HG03469 (cell line): ENCODE measurements at regions not wholly inside any gene's neighbourhood (a gene's known extent, or its start where the extent isn't known, plus 50 kb on each side); places are given as distances from the start of the nearest gene placed in this dataset.

Source experiments
- ATAC-seq: cut with Tn5 transposase; IDR thresholded peaks from one replicate; pipeline ENCODE4 v1.9.1; 2021; ENCODE audit warnings: mild to moderate bottlenecking, moderate library complexity, moderate number of reproducible peaks; ENCODE audit not compliant: unreplicated experiment

DNA sequence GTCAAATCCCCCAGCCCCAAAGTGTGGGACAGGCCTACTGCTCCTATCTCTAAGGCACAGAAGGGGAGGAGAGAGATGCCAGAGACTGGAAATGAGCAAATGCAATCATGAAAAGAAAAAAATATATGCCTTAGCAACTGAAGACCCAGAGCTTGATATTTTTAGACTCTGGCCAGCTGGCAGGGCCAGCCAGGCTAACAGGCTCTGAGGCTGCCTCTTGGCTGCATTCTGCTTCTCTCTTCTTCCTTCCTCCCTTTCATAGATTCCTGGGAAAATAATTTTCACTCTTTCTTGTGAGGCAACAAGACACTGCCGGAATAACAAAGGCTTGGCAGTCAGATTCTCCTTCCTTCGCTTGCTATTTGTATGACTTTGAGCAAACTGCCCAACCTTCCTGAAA, 209.1 kb downstream of the RAD51AP2 start:
- no peak for ATAC-seq

DNA sequence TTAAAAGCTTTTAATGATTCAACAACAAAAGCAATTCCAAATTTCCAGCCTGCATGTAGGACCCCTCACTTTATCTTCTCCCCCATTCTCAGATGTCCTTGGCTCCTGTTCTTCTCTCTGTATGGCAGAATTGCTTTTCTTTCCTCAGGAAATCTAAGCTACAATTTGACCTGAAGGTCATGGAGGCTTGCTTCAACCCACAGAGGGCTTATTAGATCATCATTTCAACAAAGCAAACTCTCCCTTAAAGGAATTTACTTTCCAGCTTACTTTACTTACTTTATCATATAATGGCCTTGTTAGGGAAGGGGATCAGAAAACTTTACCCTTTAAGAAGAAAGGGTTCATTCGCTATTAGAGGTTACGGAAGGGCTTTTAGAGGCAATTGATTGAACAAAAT, 211.5 kb downstream of the RAD51AP2 start:
- ATAC-seq, result no peak

DNA sequence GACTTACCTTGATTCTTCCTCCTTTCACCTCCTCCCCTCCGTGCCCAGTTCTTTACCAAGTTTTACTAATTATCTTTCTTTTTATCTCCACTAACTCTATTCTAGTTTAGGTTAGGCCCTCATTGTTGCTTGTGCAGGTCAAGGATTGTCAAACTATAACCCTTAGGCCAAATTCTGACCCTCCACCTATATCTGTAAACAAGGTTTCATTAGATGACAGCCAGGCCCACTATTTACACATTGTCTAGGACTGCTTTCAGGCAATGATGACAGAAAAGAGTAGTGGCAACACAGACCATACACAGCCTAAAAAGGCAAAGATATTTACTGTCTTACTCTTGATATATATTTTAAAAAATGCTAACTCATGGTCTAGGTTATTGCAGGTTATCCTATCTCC, 212.0 kb downstream of the RAD51AP2 start:
- no peak for ATAC-seq

- no peak for ATAC-seq
Observed at GRCh38 chr2:17303521-17303920, 214.7 kb downstream of the RAD51AP2 start.

GRCh38 chr2:17303054-17303453, 215.2 kb downstream of the RAD51AP2 start:
- no peak for ATAC-seq

GRCh38 chr2:17302281-17302680, 216.0 kb downstream of the RAD51AP2 start:
- no peak for ATAC-seq

- ATAC-seq, result no peak
Observed at GRCh38 chr2:17301437-17301836, 216.8 kb downstream of the RAD51AP2 start.

DNA sequence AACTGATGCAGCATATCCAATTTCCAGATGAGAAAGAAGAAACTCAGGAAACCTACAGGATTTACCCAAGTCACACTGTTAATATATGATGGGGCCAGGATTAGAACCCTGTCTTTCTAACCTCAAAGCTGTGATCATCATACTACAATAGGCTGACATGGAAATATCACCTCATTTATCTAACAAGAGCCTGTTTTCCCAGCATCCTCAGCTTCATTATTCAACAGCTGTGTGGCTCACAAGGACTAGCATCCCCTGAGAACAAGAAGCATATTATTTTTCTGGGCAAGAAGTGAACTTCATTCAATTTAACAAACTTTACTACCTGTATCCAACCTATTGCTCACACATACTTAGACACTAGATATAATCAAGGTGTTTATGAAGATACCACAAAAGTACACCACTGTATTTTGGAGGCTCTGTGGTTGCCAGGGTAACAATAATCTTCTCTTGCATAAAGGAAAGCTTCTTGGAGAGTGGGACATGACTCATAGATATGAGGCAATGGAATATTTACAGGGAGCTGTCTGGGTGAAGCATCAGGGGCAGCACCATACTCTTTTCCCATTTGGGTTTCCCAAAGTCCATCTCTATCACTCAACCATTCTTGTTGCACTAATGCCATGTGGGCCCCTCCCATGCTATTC, 218.2 kb downstream of the RAD51AP2 start:
- ATAC-seq, result no peak

- ATAC-seq, result no peak
Observed at GRCh38 chr2:17298453-17298852, 219.8 kb downstream of the RAD51AP2 start.

GRCh38 chr2:17296686-17297085, 221.6 kb downstream of the RAD51AP2 start:
- no peak for ATAC-seq

- ATAC-seq, result no peak
Observed at GRCh38 chr2:17289669-17290068, 228.6 kb downstream of the RAD51AP2 start.

DNA sequence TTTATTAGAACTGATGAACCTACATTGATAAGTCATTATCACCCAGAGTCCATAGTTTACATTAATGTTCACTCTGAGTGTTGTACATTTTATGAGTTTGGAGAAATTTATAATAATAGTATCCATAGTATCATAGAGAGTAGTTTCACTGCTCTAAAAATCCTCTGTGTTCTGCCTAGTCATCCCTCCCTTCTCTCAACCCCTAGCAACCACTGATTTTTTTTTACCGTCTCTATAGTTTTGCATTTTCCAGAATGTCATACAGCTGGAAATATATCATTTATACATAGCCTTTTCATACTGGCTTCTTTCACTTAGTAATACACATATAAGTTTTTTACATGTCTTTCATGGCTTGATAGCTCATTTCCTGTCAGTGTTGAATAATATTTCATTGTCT, 231.1 kb downstream of the RAD51AP2 start:
- no peak for ATAC-seq

GRCh38 chr2:17282826-17283225, 235.4 kb downstream of the RAD51AP2 start:
- ATAC-seq, result no peak

DNA sequence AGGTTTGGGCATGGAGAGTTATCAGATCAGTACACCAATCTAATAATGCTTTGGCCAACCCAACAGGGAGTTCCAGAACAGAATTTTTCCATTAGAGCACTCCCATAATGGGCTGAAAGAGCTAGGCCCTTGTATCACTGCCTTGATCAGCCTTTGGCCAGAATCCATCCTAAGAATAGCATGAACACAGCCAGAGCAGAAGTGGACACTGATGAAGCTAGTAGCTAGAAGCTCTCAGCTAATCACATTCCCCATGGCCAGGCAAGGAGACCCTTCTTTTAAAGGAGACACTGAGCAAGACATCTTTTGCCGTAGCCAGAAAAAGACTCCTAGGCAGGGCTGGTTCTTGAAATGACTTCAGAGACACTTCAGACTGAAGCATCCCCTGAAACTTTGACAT, 236.0 kb downstream of the RAD51AP2 start:
- no peak for ATAC-seq

DNA sequence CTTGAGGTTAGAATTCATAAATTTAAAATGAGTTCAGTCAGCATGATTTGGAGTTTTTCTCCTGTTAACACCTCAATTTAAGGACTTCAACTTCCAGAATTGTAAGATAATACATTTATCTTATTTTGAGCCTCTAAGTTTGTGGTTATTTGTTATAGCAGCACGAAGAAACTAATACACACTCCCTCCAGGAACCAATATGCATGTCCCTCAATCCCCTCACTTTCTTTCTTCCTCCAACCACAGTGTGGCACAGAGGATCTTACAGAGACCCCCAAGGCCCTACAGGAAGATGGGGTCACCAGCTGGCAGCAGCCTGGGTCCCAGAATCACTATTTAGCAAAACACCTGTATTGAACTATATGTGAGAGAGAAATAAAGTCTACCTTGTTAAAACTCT, 242.0 kb downstream of the RAD51AP2 start:
- ATAC-seq, result no peak

DNA sequence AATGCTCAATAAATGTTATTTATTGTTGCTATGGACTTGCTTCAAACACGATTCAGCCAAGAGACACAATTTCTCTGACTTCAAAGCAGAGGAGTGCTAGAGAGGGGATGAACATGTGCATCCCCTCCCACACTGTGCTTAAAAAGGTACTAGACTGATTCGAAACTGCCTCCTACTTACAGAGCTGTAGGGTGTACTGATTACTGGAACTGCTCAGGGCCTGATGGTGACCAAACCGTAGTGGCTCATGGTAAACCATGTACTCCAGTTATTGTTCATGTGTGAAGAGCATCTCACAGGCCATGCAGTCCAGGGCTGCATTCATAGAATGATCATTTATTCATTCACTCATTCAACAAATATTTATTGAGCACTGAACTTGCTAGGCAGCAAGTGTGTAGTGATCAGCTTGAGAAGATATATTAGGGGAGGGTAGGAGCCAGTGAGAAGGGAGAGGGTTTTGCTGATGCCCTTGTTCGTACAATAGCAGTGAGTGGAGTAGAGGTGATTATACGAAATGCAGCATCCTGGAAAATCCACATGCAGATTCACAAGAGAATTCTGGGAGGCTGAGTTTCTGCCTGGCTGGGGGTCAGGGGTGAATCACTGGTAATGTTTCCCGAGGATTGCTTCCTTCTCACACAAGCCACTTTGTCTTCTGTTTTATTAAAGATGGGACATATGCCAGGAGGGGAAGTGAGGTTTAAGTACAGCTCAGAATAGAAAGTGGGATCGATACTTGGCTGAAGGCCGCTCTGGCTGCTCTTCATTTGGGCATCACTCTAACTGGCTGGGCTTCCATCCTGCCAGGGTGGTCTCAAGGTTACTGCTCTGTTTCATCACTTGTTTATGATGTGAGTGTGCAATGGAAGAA, 245.4 kb downstream of the RAD51AP2 start:
- ATAC-seq, result peak; percentile 54

GRCh38 chr2:17272170-17272569, 246.1 kb downstream of the RAD51AP2 start:
- ATAC-seq, result no peak

DNA sequence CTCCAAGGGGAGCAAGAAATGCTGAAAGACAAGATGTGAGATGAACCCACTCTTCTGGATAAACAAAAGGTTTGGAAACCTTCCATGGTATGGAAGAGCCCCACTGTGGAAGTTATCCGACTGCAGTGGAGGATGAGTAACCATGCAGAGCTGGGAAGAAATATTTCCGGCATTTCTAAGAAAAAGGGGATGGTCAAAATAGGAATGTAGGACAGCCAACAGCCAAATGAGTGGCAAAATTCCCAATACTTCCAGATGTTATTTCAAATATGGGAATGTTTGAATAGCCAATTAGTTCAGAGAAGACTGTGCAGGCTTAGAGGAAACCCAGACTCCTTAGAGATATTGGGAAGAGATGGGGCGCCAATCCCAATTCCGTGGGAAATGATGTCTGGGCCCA, 246.8 kb downstream of the RAD51AP2 start:
- ATAC-seq, result no peak

DNA sequence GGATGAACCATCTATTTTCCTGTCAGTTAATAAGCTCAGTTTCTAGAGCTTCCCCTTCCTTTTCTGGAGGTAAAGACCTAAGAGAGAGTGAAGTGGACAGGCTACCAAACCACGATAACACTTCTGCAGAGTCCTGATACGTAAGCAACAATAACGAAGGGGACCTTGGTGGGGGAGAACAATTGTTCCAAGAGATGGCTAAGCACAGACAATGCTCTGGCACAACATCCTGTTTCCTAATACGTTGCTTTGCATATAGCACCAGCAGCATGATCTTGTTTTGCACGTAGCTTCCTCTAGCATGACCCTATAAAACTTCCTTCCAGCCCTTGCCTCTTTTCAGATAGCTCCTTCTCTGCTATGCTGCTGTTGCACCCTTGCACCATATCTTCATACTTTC, 247.3 kb downstream of the RAD51AP2 start:
- ATAC-seq, result peak; percentile 69

DNA sequence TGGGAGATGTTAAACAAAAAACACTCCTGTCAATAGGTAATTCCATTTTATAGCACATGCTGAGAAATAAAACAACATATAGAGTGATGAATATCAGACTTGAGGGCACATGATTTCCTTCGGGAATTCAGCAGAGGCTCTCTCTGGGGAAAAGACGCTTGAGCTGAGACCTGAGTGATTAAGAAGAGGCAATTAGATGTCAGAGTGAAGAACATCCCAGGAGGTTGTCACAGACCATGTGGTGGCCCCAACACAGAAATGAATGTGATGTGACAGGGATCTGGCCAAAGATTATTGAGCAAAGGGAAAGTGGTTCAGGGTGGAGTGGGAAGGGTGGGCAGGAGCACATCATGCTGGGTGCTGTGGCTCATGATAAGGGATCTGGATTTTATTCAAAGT, 254.7 kb downstream of the RAD51AP2 start:
- ATAC-seq, result no peak

DNA sequence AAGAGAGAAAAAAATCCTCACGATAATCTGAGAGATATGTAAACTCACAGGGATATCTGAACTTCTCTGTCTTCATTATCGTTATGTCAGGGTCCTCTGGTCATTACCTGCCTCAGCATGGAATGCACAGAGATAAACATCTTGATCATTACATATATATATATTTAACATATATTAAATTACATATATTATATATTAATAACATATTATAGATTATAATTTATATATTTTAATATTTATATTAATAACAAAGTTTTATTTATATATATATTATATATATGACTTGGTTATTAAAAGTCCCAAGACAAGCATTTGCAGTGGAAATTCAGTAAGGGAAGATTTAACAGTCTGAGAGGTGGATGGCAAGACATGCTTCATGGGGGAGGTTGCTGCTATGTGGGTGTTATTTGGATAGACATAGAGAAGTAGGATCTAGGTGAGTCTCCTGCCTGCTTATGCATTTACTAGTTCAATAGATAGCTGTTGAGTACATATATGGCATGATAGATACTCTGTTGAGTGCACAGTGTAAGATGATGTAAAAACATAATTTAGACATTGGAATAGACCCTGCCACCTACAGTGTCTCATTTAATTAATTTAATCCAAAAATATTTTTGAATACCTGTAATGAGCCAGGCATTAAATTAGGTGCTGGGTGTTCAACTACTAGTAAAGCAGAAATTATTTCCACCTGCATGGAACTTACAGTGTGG, 255.2 kb downstream of the RAD51AP2 start:
- ATAC-seq, result no peak

DNA sequence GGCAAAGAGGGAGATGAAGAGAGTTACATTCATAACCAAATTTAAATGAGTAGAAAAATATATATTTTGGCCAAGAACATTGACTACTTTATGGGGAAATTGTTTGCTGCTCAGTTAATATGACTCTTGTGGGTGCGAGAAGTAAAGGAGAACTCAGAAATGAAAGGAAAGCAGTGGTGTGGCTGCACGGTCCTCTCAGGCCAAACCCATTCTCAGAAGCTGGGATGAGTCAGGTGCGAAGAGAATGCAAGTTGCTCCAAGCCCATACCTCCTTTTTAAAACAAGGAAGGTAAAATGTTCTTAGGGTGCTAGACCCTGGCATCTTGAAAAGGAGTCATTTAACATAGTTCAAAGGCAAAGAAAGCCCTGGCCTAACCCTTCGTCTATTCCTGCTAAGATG, 258.6 kb downstream of the RAD51AP2 start:
- ATAC-seq, result no peak
